NCI-H2227 (cell line): ENCODE measurements at regions not wholly inside any gene's neighbourhood (a gene's known extent, or its start where the extent isn't known, plus 50 kb on each side); places are given as distances from the start of the nearest gene placed in this dataset.
"Not testable (repeated sequence)": the region's sequence is repeated elsewhere in the genome, so short reads cannot be mapped to it uniquely, and the experiment has no call there.

Source experiments
- DNase-seq: peaks from one replicate; lab custom pipeline; 2025; ENCODE audit not compliant: unreplicated experiment; lab: John Stamatoyannopoulos, UW

DNA sequence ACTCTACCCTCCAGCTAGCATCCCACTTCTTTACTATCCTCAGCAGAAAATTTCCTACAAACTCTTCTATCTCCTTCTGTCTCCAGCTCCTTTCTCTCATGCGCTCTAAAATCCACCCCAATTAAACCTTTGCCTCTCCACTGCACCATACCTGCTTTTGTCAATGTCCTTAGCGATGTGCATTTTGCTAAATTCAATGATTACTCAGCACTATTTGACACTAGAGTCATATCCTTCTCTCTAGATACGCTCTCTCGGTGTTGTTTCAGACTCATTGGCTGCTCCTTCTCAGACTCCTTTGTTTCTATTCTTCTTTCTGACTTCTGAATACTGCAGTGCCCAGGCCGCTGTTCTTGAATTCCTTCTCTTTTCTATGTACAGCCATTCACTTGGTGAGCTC lies 144.2 kb downstream of the HLX start:
- DNase-seq: no peak

DNA sequence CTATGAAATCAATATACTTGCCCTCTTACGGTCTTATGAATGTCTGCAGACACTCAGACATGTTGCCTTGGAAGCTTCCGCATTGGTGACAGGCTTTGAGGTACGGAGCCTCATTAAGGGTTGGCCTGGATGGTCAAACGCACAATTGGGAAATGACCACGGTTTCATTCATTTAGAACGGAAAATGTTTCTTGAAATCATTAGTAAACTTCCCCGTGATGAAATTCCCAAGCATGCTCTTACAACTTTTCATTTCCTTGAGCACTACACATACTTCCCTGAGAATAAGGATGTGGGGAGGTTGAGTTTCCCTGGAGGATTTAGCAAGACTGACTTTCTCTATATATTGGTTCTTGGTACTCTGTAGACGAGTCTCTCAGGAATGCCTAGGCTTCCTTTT lies 146.3 kb downstream of the HLX start:
- DNase-seq: no peak

DNA sequence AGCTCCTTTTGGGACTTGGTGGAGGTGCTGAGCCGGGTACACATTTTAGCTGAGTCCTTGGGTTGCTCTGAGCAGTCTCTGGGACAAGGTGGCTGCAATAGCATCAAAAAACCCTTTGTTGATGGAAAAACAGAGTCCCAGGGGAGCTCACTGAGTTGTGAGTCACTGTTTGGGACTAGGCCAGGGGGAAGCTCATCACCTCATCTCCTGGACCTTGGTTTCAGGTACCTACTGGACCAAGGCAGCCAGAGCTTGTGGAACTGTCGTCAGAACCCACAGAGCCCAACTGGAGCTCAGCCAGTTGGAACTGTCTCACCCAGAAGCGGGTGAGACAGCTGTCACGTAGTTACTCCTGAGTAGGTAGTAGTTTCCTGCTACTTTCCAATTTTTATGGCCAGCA lies 146.7 kb downstream of the HLX start:
- no peak for DNase-seq

DNA sequence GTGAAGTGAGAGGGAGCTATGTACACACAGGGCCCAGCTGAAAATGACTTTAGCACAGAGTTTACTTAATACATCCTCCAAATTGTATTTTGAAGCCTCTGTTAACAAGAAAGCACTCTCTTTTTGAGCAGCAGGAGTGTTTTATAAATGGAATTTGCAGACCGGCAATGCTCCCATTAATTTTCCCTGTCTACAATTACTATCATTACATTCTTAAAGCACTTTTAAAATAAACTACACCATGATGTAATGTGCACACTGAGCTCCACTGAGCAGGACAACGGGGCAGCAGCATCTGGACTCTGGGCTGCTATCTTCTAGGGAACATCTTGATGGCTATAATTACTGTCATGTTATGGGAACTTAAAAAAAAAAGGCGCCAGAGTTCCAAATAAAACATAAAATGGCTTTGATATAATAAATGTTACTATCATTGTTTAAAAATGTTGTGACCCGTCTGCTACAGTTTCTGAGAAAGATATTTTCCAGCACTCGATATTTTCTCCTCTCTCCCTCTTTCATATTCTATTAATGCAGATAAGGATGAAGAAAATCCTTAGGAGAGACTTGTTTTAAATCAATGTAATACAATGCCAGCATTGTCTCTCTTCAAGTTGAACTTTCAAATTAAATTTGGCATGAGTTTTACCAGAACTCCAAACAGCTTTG lies 150.9 kb downstream of the HLX start:
- no peak for DNase-seq

DNA sequence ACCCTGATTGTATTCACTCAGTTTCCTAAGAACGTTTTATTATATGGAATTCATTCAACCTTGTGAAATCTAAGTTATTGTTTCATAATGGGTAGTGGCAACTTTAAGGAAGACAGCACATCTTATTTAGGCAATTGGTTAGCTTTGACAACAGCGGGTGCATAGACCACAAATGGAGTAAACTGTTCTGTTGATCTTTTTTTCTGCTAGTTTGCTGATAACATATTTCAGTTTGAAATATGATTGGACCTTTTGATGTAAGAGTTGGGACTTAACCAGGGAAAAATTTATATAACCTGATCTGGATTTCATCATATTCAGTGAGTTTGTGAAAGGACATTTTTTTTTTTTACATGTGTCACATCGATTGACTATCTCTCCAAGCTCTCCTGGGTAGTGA lies 151.7 kb downstream of the HLX start:
- DNase-seq: no peak

DNA sequence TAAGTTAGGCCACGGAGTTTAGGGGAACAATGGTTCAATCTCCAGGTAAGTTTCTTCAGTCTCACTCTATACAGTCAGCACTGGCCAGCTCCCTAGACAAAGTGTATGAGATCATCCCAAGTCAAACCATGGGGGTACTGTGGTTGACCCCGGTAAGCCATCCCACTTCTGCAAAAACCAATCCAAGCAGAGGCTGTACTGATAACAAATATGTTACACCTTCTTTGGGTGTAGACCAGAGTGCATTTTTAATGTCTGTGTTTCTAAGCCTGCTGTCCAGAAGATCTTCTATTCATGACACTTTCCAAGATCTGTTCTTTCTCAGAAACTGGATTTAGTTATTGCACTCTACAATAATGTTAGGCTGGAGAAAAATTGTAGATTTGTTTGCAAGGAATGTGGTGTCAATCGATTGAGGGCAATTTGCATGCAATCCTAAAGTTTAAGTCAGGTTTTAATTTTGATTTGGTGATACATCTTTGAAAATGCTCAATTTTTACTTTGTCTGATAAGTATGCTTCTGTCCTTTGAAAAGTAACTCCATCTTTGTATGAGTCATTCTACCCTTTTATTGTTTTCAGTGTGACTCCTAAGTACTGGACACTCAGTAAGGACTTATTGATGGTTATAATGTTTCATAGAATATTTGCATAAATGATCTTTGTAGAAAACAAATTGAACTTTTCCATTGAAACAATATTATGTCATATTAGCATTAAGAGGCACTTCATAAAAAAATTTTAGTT lies 152.4 kb downstream of the HLX start:
- DNase-seq: no peak

DNA sequence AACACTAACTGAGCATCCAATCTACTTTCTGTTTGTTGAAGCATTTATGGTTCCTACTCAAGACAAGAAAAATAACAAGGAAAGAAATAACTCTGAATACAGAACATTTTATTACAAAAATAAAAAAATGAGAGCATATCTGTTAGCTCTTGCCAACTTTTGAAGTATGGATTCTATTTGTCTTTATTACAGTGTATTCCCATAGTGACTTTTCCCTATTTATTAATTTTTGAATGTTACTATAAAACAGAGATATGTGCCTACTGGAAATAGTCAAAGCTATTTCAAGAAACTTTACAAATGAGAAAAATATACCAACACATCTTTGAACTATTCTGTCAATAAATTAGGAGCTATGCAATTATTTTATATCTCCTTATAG lies 153.0 kb downstream of the HLX start:
- DNase-seq: no peak

DNA sequence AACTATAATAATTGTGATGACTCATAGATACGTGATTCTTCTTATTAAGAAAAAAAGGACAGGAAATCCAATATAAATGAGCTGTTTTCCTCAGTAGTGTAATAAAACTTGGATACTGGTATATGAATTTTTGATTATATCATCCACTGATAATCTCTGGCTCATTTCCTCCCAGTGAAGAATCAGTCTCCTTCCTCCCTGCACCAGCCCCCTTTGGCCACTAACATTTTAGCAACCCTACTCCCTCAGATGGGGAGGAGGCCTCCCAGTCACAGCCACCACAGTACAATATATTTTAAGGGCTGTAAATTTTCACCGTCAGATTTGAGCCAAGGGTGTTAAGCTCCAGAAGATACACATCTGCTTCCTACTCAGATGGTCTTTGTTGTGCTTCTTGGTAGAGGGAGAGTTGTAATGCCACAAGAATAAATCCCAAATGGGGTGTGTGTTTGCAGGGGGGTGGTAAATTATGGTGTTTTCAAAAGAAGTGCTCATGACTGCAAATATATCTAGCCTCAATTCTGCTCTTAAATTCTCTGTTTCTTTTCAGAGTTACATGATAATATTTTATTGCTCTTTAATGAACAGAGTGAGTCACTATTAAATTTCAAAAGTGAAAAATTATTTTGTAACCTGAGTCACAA lies 153.5 kb downstream of the HLX start:
- no peak for DNase-seq

DNA sequence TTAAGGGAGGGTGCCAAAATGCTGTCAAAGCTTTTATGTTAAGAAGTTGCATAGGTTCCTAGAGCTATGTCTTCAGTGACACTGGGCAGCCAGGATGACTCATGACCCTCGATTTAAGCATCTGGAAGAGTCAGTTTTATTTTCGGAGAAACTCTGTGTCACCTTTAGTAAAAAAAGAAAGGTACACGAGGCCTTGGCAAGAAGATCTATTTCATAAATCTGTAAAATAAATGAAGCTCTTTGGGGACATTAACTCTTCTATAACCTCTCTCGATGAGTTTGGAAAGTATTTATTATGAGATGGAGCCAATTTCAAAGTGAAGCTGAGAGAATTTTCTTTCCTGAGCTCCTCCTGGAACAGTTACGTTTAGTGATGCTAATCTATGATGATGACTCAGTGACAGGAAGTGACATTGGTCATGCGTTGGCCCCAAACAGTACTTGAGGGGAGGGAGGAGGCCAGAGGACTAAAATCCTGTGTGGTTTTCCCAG lies 156.5 kb downstream of the HLX start:
- DNase-seq: no peak

DNA sequence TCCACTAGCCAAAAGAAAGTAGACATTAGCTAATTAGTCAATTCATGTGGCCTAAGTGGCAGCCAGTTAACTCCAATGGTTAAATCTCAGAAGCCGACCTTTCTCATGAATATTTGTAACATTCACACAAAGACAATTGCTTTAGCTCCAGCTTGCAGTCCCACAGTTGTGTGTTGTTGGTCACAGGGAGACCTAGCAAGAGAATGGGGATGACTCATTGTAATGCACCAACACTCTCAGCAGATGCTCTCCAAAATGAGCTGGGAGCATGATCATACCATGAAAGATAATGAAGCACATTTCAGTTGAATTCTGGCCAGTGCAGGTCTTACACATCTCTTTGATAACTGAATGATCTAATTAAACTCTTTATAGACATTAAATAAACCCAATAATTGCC lies 160.4 kb downstream of the HLX start:
- DNase-seq: no peak

DNA sequence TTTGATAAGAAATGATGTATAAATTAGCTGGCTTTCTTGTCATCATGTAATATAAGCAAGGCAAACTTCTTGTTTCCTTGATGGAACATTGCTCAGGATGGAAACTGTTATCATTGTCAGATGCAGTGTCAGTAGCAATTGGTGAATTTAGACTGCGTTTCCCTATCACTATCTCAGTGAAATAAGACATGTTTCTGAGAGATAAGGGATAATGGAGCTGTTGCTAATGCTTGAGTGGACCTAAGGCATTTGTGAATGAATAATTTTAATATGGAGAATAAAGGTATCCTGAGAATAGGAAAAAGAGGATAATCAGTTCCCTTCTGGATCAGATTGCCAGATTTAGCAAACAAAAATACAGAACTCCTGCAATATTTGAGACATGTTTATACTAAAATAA lies 160.9 kb downstream of the HLX start:
- DNase-seq: no peak

DNA sequence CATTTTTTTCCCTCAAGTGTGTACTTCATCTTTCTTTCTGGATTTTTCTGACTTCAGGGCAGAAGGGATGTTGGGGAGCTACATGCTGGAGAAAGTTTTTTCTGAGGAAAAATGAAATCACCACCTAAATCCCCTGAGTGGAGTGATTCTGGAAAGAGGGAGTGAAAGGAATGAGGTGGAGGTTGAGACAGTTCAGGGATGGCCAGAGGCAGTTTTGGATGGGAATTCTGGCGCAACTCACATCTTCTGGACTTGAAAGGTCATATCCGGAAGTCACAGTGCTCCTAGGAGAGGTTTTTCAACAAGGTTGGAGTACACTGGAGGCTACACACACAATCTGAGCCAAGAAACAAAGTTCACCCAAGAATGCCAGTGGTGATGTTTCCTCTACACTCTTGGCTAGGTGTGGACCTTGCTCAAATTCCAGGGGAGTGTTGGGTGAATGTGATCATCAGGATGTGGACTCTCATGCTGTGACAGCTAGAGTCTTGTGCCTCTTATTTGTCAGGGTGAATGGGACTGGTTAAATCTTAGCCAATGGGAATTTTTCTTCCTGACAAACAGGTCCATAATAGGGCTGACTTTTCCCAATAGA lies 161.5 kb downstream of the HLX start:
- no peak for DNase-seq

DNA sequence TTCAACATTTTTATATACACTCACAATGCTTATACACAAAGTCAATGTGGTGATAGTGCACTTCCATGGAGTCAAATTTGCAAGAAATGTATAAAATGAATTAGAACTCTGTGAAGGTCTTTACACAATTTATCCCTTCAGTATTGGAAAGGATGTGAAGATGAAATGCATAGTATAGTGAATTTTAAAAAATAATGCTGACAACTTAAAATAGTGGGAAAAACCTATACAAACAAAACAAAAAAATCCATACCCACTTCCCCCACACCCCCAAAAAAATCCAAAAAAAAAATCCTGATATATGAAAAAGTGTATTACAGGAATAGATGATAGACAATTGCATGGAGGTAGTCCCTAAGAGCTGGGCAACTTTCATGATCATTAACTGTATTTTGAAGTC lies 165.3 kb downstream of the HLX start:
- DNase-seq: no peak

DNA sequence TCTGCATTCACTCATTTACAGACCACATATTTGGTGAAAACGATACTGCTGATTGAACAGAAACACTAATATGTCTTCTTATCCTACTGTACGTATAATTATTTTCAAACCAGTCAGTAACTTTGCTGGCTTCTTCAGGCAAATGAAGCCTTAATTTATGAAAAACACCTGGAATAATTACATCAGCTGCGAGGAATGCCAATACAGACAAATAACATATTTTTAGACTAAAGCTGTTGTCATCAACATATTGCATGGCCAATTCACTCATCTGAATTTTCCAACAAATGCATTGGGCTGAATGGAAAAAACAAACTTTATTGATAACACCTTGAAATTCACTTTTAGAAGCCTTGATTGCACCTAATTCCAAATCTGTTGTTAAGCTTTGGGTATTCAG lies 165.9 kb downstream of the HLX start:
- DNase-seq: no peak

DNA sequence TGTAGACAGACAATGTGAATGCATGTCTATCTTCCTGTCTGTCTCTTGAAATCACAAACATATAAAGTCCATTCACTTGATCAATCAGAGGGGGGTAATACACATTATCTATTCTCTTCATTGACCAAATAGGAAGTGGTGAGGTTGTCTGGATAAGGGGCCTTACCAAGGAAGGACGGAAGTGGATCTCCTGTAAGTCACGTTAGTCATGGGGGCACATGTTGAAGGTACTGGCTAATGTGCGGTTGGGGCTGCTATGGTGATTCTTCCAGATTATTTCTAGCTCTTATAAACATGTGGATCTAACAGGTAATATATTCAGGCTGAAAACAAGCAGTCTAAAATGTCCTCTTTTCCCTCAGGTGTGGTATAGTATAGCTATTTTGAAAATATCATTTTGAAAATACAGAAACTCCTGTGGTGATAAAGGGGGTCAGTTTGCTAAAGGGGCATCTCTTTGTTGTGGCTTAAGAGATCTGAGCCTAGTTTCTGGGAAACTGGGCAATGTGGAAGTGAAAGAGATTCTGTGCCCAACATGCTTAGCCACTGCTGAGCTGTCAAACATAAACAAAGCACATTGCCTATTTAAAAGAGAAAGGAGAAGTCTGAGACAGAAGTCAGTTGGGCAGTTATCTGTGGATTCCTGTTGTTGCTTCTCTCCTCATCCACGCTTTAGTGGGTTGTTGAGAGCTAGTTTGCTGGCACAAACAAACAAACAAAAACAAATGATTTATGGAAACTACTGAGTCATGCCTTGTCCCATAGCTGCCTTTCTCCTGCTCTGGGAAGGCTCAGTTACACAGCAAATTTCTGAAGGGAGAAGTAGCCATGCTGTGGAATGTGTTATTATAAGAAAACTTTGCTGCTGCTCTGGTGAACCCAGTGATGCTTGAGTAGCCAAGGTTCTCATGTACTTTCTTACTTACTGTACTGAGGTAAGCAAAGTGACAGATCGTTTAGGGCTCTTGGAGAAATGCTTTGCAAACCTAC lies 166.9 kb downstream of the HLX start:
- DNase-seq: no peak

DNA sequence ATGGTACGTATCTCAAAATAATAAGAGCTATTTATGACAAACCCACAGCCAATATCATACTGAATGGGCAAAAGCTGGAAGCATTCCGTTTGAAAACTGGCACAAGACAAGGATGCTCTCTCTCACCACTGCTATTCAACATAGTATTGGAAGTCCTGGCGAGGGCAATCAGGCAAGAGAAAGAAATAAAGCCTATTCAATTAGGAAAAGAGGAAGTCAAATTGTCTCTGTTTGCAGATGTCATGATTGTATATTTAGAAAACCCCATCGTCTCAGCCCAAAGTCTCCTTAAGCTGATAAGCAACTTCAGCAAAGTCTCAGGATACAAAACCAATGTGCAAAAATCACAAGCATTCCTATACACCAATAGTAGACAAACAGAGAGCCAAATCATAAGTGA lies 172.1 kb downstream of the HLX start:
- not testable (repeated sequence) for DNase-seq

DNA sequence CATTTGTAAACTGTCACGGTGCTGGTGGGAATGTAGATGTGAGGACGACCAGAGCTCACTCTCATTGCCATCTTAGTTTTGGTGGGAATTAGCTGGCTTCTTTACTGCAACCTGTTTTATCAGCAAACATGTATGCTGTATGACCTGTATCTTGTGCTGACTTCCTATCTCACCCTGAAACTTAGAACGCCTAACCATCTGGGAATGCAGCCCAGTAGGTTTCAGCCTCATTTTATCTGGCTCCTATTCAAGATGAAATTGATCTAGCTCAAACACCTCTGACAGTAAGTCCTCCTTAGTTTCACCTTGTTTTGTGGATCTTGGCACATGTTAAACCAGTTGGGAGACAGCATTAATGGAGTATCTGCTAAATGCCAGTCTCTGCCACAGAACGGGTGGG lies 174.6 kb downstream of the HLX start:
- DNase-seq: no peak

DNA sequence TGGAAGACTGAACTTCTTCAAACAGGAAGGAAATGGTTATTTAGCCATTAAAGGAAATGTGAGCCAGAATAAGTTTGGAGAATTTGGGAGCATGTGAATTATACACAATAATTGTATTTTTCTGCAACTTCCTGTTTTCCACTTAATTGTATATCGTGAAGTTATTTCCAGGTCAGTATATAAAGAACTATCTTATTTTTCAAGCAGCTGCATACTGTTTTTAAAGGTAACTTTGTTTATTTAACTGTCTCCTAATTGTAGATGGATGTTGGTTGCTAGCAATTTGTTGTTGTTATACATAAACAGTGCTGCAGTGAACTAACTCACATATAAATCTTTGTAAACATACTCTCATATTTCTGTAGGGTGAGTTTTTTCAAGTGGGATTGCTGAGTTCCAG lies 180.3 kb downstream of the HLX start:
- no peak for DNase-seq

DNA sequence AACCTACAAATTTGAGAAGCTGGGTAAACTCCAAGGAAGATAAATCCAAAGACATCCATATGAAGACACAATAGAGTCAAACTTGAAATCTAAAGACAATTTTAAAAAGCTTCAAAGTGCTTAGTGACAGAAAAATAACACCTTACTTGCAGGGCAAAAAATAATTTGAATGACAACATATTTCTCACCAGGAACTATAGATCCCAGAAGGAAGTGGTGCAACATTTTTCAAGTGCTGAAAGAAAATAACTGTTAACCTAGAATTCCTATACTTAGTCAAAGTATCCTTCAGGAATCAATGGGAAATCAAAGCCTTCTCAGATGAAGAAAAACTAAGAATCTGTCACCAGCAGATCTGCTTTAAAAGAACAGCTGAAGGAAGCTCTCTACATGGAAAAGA lies 184.4 kb downstream of the HLX start:
- no peak for DNase-seq

DNA sequence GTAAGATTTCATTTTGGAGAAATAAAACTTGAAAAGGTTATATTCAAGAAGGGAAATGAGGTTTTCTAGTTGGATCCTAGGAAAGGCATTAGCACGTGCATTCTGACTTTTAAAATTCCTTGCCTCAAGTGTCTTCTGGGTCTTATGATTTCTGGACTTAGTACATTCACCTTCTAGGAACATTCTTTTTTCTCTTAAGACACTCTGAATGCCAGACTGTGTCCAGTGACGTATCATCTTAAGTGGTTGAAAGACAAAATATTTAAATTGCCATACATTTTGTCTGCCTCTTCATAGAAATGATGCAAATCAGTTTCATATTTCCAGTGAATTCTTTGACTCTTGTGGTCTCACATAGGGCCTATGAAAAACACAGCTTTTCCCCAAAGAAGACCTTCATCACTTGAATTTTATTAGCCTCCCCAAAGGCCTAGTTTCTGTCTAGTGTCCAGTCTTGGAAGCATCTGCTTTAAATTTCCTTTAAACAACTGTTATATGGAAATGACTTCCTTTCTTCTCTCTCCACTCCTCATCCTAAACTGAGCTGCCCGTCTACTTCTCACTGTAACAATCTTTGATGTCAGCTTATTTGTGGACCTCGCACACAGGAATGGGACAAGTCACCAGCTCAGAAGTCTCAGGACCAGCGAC lies 187.2 kb downstream of the HLX start:
- DNase-seq: no peak
